Neural cell (in vitro differentiated cells): ENCODE measurements at regions not wholly inside any gene's neighbourhood (a gene's known extent, or its start where the extent isn't known, plus 50 kb on each side); places are given as distances from the start of the nearest gene placed in this dataset.

ENCODE experiments used
- H2AFZ ChIP-seq: fragments of 200-600, 300-800 bp; sonication (generic), shearing (Covaris generic); 2 replicates; pipeline ENCODE4 v1.6.0; 2014; ENCODE audit warnings: low read depth, mild to moderate bottlenecking, antibody characterized with exemption, low read length, moderate library complexity
- H3F3A ChIP-seq: fragments of 200-600 bp; shearing (Covaris generic); 2 replicates; pipeline ENCODE4 v1.6.1; 2016; ENCODE audit warnings: mild to moderate bottlenecking, moderate library complexity, mixed read lengths, antibody characterized with exemption, low read length; ENCODE audit not compliant: insufficient read depth, poor library complexity, severe bottlenecking
- H3K27ac ChIP-seq: fragments of 200-600, 300-800 bp; sonication (generic), shearing (Covaris generic); 2 replicates; pipeline ENCODE4 v1.5.1; 2014; ENCODE audit warnings: mild to moderate bottlenecking, low read length, moderate library complexity
- H3K27me3 ChIP-seq: fragments of 300-800, 200-600 bp; sonication (generic), shearing (Covaris generic); 2 replicates; pipeline ENCODE4 v1.6.0; 2014; ENCODE audit warnings: mild to moderate bottlenecking, low read depth, low read length, moderate library complexity; ENCODE audit not compliant: insufficient read depth
- H3K36me3 ChIP-seq: fragments of 300-800, 200-600 bp; sonication (generic), shearing (Covaris generic); 2 replicates; pipeline ENCODE4 v1.5.1; 2014; ENCODE audit warnings: mild to moderate bottlenecking, antibody characterized with exemption, low read length, moderate library complexity; ENCODE audit not compliant: insufficient read depth
- H3K4me2 ChIP-seq: fragments of 300-800, 200-600 bp; sonication (generic), shearing (Covaris generic); 2 replicates; pipeline ENCODE4 v1.6.0; 2014; ENCODE audit warnings: mild to moderate bottlenecking, low read length
- H3K4me3 ChIP-seq: fragments of 300-800, 200-600 bp; sonication (generic), shearing (Covaris generic); 2 replicates; pipeline ENCODE4 v1.5.1; 2014; ENCODE audit warnings: mild to moderate bottlenecking, low read length, moderate library complexity
- H3K79me2 ChIP-seq: fragments of 200-600 bp; shearing (Covaris generic); replicated peaks from 2 replicates; pipeline ENCODE4 v1.6.0; 2014; ENCODE audit warnings: mild to moderate bottlenecking, low read length, moderate library complexity; ENCODE audit not compliant: insufficient read depth
- H3K9ac ChIP-seq: fragments of 300-800, 200-600 bp; sonication (generic), shearing (Covaris generic); 2 replicates; pipeline ENCODE4 v1.6.1; 2016; ENCODE audit warnings: mild to moderate bottlenecking, low read length, mixed read lengths
- H3K9me2 ChIP-seq: fragments of 200-600 bp; shearing (Covaris generic); 2 replicates; pipeline ENCODE4 v1.6.1; 2016; ENCODE audit warnings: mild to moderate bottlenecking, low read length, mixed read lengths; ENCODE audit not compliant: insufficient read depth
- H3K9me3 ChIP-seq: fragments of 200-600, 300-800 bp; sonication (generic), shearing (Covaris generic); 2 replicates; pipeline ENCODE4 v1.6.1; 2016; ENCODE audit warnings: mild to moderate bottlenecking, mixed run types, low read length, moderate library complexity, mixed read lengths
- H4K20me1 ChIP-seq: fragments of 200-600 bp; shearing (Covaris generic); 2 replicates; pipeline ENCODE4 v1.6.1; 2016; ENCODE audit warnings: mild to moderate bottlenecking, mixed run types; ENCODE audit not compliant: insufficient read depth
- EP300 ChIP-seq: fragments of 450-650 bp; conservative IDR thresholded peaks from 2 replicates; pipeline ENCODE4 v1.6.1; 2014; ENCODE audit warnings: antibody characterized with exemption, mild to moderate bottlenecking, moderate library complexity; ENCODE audit not compliant: poor library complexity, severe bottlenecking
- EZH2 ChIP-seq: fragments of 200-600, 300-800 bp; shearing (Covaris generic), sonication (generic); IDR thresholded peaks from 2 replicates; pipeline ENCODE4 v1.6.1; 2014; ENCODE audit warnings: antibody characterized with exemption, low read length, borderline replicate concordance, mild to moderate bottlenecking; ENCODE audit not compliant: insufficient read depth, poor library complexity, severe bottlenecking
- MXI1 ChIP-seq: fragments of 450-650 bp; conservative IDR thresholded peaks from 2 replicates; pipeline ENCODE4 v1.6.1; 2014; ENCODE audit warnings: antibody characterized with exemption, mild to moderate bottlenecking; ENCODE audit not compliant: poor library complexity, severe bottlenecking
- POLR2AphosphoS5 ChIP-seq: IDR thresholded peaks from 2 replicates; pipeline ENCODE4 v1.6.1; 2012
- RAD21 ChIP-seq: fragments of 450-650 bp; conservative IDR thresholded peaks from 2 replicates; pipeline ENCODE4 v1.6.1; 2014; ENCODE audit warnings: antibody characterized with exemption, mild to moderate bottlenecking, moderate library complexity
- SMC3 ChIP-seq: fragments of 450-650 bp; conservative IDR thresholded peaks from 2 replicates; pipeline ENCODE4 v1.6.1; 2014; ENCODE audit warnings: antibody characterized with exemption, mild to moderate bottlenecking, moderate library complexity; ENCODE audit not compliant: poor library complexity
- TAF1 ChIP-seq: IDR thresholded peaks from 2 replicates; pipeline ENCODE4 v1.6.1; 2012; ENCODE audit warnings: low read depth
- TF ChIP-seq, protein P1 (sequence below): fragments of 450-650 bp; IDR thresholded peaks from 2 replicates; pipeline ENCODE4 v1.5.1; 2014; ENCODE audit warnings: antibody characterized with exemption, mild to moderate bottlenecking, moderate library complexity; ENCODE audit not compliant: poor library complexity, severe bottlenecking
- TF ChIP-seq, protein P2 (sequence below): IDR thresholded peaks from 2 replicates; pipeline ENCODE4 v1.6.1; 2012; ENCODE audit warnings: borderline replicate concordance

DNA sequence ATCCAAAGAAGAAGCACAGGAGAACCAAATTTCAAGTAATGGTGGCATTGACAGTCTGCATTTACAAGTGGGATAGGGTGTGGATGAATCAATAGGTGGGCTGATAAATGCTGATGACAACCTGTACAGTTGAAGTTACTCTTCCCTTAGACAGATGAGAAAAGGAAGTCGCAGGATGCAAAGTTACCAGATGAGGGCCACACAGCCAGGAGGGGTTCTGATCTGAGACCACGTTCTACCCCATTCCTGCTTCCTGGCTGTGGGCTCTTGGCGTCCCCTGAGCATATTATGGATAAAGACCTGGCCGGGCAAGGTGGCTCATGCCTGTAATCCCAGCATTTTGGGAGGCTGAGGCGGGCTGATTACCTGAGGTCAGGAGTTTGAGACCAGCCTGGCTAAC is 104.6 kb downstream of the EOMES start:
- H3K79me2 ChIP-seq, result no peaks in the 10 kb centered on the region
- no peaks in the 10 kb centered on the region for H3K36me3 ChIP-seq
- H3K27me3 ChIP-seq, result no peaks in the 10 kb centered on the region
- no peaks in the 10 kb centered on the region for H3F3A ChIP-seq
- H2AFZ ChIP-seq, result no peak overlapping the region
- H3K4me2 ChIP-seq, result no peak overlapping the region
- H3K4me3 ChIP-seq, result no peak overlapping the region
- H3K9ac ChIP-seq, result no peak overlapping the region
- no peaks in the 10 kb centered on the region for H4K20me1 ChIP-seq
- H3K9me2 ChIP-seq, result no peaks in the 10 kb centered on the region
- H3K27ac ChIP-seq, result no peak overlapping the region
- H3K9me3 ChIP-seq, result no peaks in the 10 kb centered on the region
- TF ChIP-seq, protein P1, sequence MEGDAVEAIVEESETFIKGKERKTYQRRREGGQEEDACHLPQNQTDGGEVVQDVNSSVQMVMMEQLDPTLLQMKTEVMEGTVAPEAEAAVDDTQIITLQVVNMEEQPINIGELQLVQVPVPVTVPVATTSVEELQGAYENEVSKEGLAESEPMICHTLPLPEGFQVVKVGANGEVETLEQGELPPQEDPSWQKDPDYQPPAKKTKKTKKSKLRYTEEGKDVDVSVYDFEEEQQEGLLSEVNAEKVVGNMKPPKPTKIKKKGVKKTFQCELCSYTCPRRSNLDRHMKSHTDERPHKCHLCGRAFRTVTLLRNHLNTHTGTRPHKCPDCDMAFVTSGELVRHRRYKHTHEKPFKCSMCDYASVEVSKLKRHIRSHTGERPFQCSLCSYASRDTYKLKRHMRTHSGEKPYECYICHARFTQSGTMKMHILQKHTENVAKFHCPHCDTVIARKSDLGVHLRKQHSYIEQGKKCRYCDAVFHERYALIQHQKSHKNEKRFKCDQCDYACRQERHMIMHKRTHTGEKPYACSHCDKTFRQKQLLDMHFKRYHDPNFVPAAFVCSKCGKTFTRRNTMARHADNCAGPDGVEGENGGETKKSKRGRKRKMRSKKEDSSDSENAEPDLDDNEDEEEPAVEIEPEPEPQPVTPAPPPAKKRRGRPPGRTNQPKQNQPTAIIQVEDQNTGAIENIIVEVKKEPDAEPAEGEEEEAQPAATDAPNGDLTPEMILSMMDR, result no peak
- TF ChIP-seq EZH2 (no peak), SMC3 (no peak), RAD21 (no peak), TAF1 (no peak), POLR2AphosphoS5 (no peak), MXI1 (no peak), EP300 (no peak)
- TF ChIP-seq, protein P2, sequence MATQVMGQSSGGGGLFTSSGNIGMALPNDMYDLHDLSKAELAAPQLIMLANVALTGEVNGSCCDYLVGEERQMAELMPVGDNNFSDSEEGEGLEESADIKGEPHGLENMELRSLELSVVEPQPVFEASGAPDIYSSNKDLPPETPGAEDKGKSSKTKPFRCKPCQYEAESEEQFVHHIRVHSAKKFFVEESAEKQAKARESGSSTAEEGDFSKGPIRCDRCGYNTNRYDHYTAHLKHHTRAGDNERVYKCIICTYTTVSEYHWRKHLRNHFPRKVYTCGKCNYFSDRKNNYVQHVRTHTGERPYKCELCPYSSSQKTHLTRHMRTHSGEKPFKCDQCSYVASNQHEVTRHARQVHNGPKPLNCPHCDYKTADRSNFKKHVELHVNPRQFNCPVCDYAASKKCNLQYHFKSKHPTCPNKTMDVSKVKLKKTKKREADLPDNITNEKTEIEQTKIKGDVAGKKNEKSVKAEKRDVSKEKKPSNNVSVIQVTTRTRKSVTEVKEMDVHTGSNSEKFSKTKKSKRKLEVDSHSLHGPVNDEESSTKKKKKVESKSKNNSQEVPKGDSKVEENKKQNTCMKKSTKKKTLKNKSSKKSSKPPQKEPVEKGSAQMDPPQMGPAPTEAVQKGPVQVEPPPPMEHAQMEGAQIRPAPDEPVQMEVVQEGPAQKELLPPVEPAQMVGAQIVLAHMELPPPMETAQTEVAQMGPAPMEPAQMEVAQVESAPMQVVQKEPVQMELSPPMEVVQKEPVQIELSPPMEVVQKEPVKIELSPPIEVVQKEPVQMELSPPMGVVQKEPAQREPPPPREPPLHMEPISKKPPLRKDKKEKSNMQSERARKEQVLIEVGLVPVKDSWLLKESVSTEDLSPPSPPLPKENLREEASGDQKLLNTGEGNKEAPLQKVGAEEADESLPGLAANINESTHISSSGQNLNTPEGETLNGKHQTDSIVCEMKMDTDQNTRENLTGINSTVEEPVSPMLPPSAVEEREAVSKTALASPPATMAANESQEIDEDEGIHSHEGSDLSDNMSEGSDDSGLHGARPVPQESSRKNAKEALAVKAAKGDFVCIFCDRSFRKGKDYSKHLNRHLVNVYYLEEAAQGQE, result no peak

DNA sequence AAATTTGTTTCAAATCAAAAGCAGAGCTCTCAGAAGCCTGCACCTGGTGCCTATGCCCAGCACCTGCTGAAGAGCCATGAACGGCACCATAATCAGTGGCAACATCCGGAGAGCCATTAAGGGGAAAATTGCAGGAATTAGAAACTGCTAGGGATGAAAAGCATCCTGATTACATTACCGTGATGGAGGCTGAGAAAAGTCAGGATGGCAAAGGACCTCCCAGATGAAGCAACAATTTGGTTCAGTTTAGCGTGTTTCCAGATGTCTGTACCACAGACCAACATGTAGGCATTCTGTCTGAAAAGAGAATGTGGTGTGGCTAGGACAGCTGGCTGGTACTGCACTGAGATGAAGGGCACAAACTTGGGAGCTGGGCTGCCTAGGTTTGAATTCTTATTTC is 106.1 kb downstream of the EOMES start:
- Histone ChIP-seq H3K4me3 (no peak overlapping the region), H3F3A (no peaks in the 10 kb centered on the region), H3K27ac (no peak overlapping the region), H3K4me2 (no peak overlapping the region), H4K20me1 (no peaks in the 10 kb centered on the region), H3K9me2 (no peaks in the 10 kb centered on the region), H3K9ac (no peak overlapping the region), H3K9me3 (no peaks in the 10 kb centered on the region), H3K27me3 (no peaks in the 10 kb centered on the region), H3K36me3 (no peaks in the 10 kb centered on the region), H2AFZ (no peak overlapping the region), H3K79me2 (no peaks in the 10 kb centered on the region)
- TF ChIP-seq TAF1 (no peak), EZH2 (no peak), EP300 (no peak), RAD21 (no peak), SMC3 (no peak), POLR2AphosphoS5 (no peak), MXI1 (no peak)
- TF ChIP-seq, protein P2, result no peak
- TF ChIP-seq, protein P1, result no peak
